PC-9 (cell line): ENCODE measurements at regions not wholly inside any gene's neighbourhood (a gene's known extent, or its start where the extent isn't known, plus 50 kb on each side); places are given as distances from the start of the nearest gene placed in this dataset.
A peak's percentile ranks its signal among the peaks of the same experiment; 100 is the strongest.

Experiments used
- BruUV-seq: library from RNA; stranded (reverse); fragments of 400-500 nt; replicated peaks from 2 replicates; lab custom pipeline; 2021; lab: Mats Ljungman, UMichigan
- CTCF ChIA-PET: fragments of 300-600 bp; sonication (Branson Sonifier 250); formaldehyde crosslinking; loops from one replicate; lab custom pipeline; 2022; ENCODE audit warnings: antibody characterized with exemption; lab: Charles Lee
- POLR2A ChIA-PET: fragments of 300-600 bp; sonication (Branson Sonifier 250); formaldehyde crosslinking; loops from one replicate; lab custom pipeline; 2022; ENCODE audit warnings: antibody characterized with exemption; ENCODE audit not compliant: unreplicated experiment; lab: Charles Lee
- DNase-seq, 2 experiments: peaks; one replicate each; pipeline versions ENCODE4 v3.0.0 to v3.0.0-alpha.2; 2015 to 2022; ENCODE audit warnings: mixed read lengths in 1 of 2
- H2AFZ ChIP-seq: fragments of 200-600 bp; sonication (generic); 2 replicates; pipeline ENCODE4 v1.8.1; 2017; ENCODE audit warnings: antibody characterized with exemption
- H3F3A ChIP-seq: fragments of 200-600 bp; sonication (generic); 2 replicates; pipeline ENCODE4 v1.8.1; 2017; ENCODE audit warnings: antibody characterized with exemption, mild to moderate bottlenecking, low read depth; ENCODE audit not compliant: insufficient read depth
- H3K27ac ChIP-seq: fragments of 200-600 bp; sonication (generic); 2 replicates; pipeline ENCODE4 v1.6.1; 2016; ENCODE audit warnings: mixed run types
- H3K27me3 ChIP-seq: fragments of 200-600 bp; sonication (generic); 2 replicates; pipeline ENCODE4 v1.6.1; 2016; ENCODE audit warnings: low read depth, mixed run types; ENCODE audit not compliant: insufficient read depth
- H3K36me3 ChIP-seq: fragments of 200-600 bp; sonication (generic); 2 replicates; pipeline ENCODE4 v1.6.1; 2016; ENCODE audit warnings: low read depth, mixed run types
- H3K4me1 ChIP-seq: fragments of 200-600 bp; sonication (generic); replicated peaks from 2 replicates; pipeline ENCODE4 v1.6.1; 2016; ENCODE audit warnings: mixed run types; ENCODE audit not compliant: insufficient read depth
- H3K4me2 ChIP-seq: fragments of 200-600 bp; sonication (generic); 2 replicates; pipeline ENCODE4 v1.6.1; 2017; ENCODE audit warnings: mixed run types
- H3K4me3 ChIP-seq: fragments of 200-600 bp; sonication (generic); 2 replicates; pipeline ENCODE4 v1.6.1; 2016; ENCODE audit warnings: mixed run types
- H3K79me2 ChIP-seq: fragments of 200-600 bp; sonication (generic); 2 replicates; pipeline ENCODE4 v1.6.1; 2017; ENCODE audit warnings: low read depth, mixed run types
- H3K9me2 ChIP-seq: fragments of 200-600 bp; sonication (generic); 2 replicates; pipeline ENCODE4 v1.8.1; 2017; ENCODE audit warnings: mild to moderate bottlenecking; ENCODE audit not compliant: insufficient read depth
- H3K9me3 ChIP-seq: fragments of 200-600 bp; sonication (generic); 2 replicates; pipeline ENCODE4 v1.8.1; 2016; ENCODE audit warnings: low read depth; ENCODE audit not compliant: insufficient read depth
- H4K20me1 ChIP-seq: fragments of 200-600 bp; sonication (generic); 2 replicates; pipeline ENCODE4 v1.8.1; 2017; ENCODE audit not compliant: insufficient read depth
- CTCF ChIP-seq: fragments of 200-600 bp; sonication (generic); conservative IDR thresholded peaks from 2 replicates; pipeline ENCODE4 v1.6.1; 2017; ENCODE audit warnings: mixed run types, antibody characterized with exemption, mild to moderate bottlenecking, moderate library complexity
- EZH2 ChIP-seq: fragments of 200-600 bp; sonication (generic); IDR thresholded peaks from 2 replicates; pipeline ENCODE4 v1.8.0; 2017; ENCODE audit warnings: antibody characterized with exemption, low read depth
- intact Hi-C: fragments of 100-400 bp; cut with micrococcal nuclease; formaldehyde crosslinking; loops from one replicate; pipeline ENCODE4 v1.10.0; 2022; ENCODE audit not compliant: unreplicated experiment

- intact Hi-C loops, result loop anchor here (2.0 kb wide), 1 partner anchor 204 kb away; no protein-coding TSS in a partner anchor
- no peaks in the 10 kb centered on the region for H3K9me3 ChIP-seq
- POLR2A ChIA-PET, result no interaction called here
Observed at GRCh38 chr14:100644784-100645183, 57.6 kb upstream of the BEGAIN start.

GRCh38 chr14:100645196-100645981 is 58.2 kb upstream of the BEGAIN start:
- H3K27me3 ChIP-seq, result no peaks in the 10 kb centered on the region; the same call in 1 of the 2 replicates
- no peaks in the 10 kb centered on the region for H4K20me1 ChIP-seq
- peak; percentile 50 to 53 for DNase-seq
- POLR2A ChIA-PET, result no interaction called here
- no TSS peak for BruUV-seq
- no peak overlapping the region for H3K27ac ChIP-seq
- CTCF ChIA-PET, result interaction anchor here (0.7 to 1.2 kb wide), 3 partner anchors 228 to 507 kb away, joined by 3 to 4 read pairs (median 4); no protein-coding TSS in a partner anchor
- no peaks in the 10 kb centered on the region for H3F3A ChIP-seq
- H3K36me3 ChIP-seq, result no peaks in the 10 kb centered on the region
- no peaks in the 10 kb centered on the region for H3K9me3 ChIP-seq
- H3K4me2 ChIP-seq, result no peak overlapping the region; the same call in 1 of the 2 replicates
- no peaks in the 10 kb centered on the region for H3K9me2 ChIP-seq
- H3K79me2 ChIP-seq, result no peaks in the 10 kb centered on the region
- no peak overlapping the region for H3K4me3 ChIP-seq
- H2AFZ ChIP-seq, result no peak overlapping the region
- no peaks in the 10 kb centered on the region for H3K4me1 ChIP-seq
- intact Hi-C loops, result loop anchor here (2.0 kb wide), 1 partner anchor 205 kb away; no protein-coding TSS in a partner anchor
- TF ChIP-seq CTCF, result peak; percentile 74
- no peak for TF ChIP-seq EZH2

More at GRCh38 chr14:100644784-100645183, 57.6 kb upstream of the BEGAIN start:
- Histone ChIP-seq H2AFZ (no peak overlapping the region), H4K20me1 (no peaks in the 10 kb centered on the region), H3K4me1 (no peaks in the 10 kb centered on the region), H3K9me2 (no peaks in the 10 kb centered on the region), H3K4me2 (no peak overlapping the region), H3K4me3 (no peak overlapping the region), H3K27ac (no peak overlapping the region), H3F3A (no peaks in the 10 kb centered on the region), H3K27me3 (no peaks in the 10 kb centered on the region; the same call in 1 of the 2 replicates), H3K36me3 (no peaks in the 10 kb centered on the region), H3K79me2 (no peaks in the 10 kb centered on the region)
- TF ChIP-seq EZH2 (no peak), CTCF (no peak)
- no TSS peak for BruUV-seq
- CTCF ChIA-PET, result interaction anchor here (0.7 kb wide), 1 partner anchor 506 kb away, joined by 3 read pairs; no protein-coding TSS in a partner anchor
- DNase-seq, result no peak

- Histone ChIP-seq H3K27me3 (no peaks in the 10 kb centered on the region), H2AFZ (no peak overlapping the region), H3K79me2 (no peaks in the 10 kb centered on the region), H3K36me3 (no peaks in the 10 kb centered on the region), H4K20me1 (no peaks in the 10 kb centered on the region), H3F3A (no peaks in the 10 kb centered on the region), H3K9me2 (no peaks in the 10 kb centered on the region), H3K4me2 (no peak overlapping the region), H3K4me1 (no peaks in the 10 kb centered on the region), H3K9me3 (no peaks in the 10 kb centered on the region), H3K4me3 (no peak overlapping the region), H3K27ac (no peak overlapping the region)
- no TSS peak for BruUV-seq
- no peak for DNase-seq
- TF ChIP-seq EZH2 (no peak), CTCF (0 out of 2 replicates have a peak, but pooled peaks have one; percentile 11)
- ChIA-PET POLR2A (no interaction called here), CTCF (interaction anchor here (0.7 to 1.2 kb wide), 2 partner anchors 228 to 263 kb away, joined by 4 read pairs; no protein-coding TSS in a partner anchor)
- intact Hi-C loops, result loop anchor here (2.0 kb wide), 1 partner anchor 205 kb away; no protein-coding TSS in a partner anchor
Observed at GRCh38 chr14:100645982-100646314, 58.7 kb upstream of the BEGAIN start.
